IPS-NIHi7 (cell line): ENCODE measurements at regions not wholly inside any gene's neighbourhood (a gene's known extent, or its start where the extent isn't known, plus 50 kb on each side); places are given as distances from the start of the nearest gene placed in this dataset.
"Not testable (repeated sequence)": the region's sequence is repeated elsewhere in the genome, so short reads cannot be mapped to it uniquely, and the experiment has no call there.

Source experiments
- DNase-seq: peaks from one replicate; pipeline ENCODE4 v3.0.0; 2012; ENCODE audit warnings: mixed read lengths; ENCODE audit errors: extremely low spot score

DNA sequence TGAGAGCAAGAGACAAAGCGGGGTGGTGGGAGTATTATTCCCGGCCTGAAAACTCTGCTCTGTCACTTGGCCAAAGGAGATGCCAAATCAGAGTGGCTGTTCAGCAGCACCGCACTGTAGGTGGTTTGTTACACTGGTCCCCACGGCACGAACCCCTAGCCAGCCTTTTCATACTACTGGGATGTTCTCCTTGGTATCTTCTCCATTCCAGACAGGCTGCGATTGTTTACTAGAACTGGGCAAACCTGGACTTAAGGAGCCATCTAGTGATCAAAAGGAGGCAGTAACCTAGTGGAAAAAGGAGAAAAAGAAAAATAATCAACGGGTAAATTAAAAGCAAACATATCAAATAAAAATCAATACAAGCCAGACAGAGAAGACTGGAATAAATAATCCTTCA is 58.9 kb upstream of the TMTC2 start:
- DNase-seq, result peak; percentile 62

DNA sequence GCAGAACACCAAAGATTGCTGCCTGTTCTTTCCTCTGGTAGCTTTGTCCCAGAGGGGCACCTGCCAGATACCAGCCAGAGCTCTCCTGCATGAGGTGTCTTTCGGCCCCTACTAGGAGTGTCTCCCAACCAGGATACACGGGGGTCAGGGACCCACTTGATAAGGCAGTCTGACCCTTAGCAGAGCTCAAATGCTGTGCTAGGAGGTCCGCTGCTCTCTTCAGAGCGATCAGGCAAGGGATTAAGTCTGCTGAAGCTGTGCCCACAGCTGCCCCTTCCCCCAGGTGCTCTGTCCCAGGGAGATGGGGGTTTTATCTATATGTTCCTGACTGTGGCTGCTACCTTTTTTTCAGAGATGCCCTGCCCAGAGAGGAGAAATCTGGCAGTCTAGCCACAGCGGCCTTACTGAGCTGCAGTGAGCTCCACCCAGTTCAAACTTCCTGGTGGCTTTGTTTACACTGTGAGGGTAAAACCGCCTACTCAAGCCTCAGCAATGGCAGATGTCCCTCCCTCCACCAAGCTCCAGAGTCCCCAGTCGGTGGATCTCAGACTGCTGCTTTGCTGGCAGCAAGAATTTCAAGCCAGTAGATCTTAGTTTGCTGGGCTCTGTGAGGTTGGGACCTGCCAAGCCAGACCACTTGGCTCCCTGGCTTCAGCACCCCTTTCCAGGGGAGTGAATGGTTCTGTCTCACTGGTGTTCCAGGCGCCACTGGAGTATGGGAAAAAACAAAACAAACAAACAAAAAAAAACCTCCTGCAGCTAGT is 52.0 kb upstream of the TMTC2 start:
- DNase-seq, result not testable (repeated sequence)

DNA sequence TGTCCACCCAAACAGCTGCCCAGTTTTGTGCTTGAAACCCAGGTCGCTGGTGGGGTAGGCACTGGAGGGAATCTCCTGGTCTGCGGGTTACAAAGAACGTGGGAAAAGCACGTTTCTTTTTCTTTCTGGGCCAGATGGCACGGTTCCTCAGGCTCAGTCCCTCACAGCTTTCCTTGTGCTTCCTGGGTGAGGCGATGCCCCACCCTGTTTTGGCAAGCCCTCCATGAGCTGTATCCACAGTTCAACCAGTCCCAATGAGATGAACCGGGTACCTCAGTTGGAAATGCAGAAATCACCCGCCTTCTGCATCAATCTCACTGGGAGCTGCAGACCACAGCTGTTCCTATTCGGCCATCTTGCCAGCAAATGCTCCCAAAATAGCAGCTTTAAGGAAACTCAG is 51.4 kb upstream of the TMTC2 start:
- no peak for DNase-seq
